ENCODE measurements at regions not wholly inside any gene's neighbourhood (a gene's known extent, or its start where the extent isn't known, plus 50 kb on each side); places are given as distances from the start of the nearest gene placed in this dataset.

DNA sequence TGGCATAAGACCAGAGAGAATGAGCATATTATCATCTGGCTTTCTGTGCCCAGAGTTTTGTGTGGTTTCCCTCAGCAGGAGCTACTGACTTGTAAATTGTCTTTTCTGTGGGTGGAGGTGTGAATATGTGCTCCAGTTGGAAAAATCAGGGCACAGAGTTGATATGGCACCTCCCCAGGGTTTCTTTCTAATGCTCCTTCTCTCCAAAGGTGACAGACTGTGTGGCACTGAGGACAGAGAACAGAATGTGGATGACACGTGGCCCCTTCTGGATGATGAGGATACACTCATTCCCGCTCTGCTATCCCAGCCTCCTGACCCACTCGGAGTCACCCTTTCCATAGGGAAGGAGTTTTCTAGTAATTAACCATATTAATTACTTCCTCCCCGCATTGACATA is 221.0 kb downstream of the ICE1 start:
- no peaks in the 10 kb centered on the region for H3K9me3 ChIP-seq
- intact Hi-C loops (cut with DNase I), result no loop called here
- DNase-seq (ENCODE audit: low spot score), result no peak
- no peaks in the 10 kb centered on the region for H3K4me1 ChIP-seq (replicated peaks)
- no peaks in the 10 kb centered on the region for H3K36me3 ChIP-seq
- H3K4me3 ChIP-seq, result no peak overlapping the region
- no peaks in the 10 kb centered on the region for H3K27me3 ChIP-seq (replicated peaks; ENCODE audit: insufficient read depth)
- WGBS, result 91% methylated on average over 4 of the region's 4 CpGs
- TF ChIP-seq POLR2A (IDR thresholded peaks at IDR 0.05), result no peak
- no peak overlapping the region for H3K27ac ChIP-seq

DNA sequence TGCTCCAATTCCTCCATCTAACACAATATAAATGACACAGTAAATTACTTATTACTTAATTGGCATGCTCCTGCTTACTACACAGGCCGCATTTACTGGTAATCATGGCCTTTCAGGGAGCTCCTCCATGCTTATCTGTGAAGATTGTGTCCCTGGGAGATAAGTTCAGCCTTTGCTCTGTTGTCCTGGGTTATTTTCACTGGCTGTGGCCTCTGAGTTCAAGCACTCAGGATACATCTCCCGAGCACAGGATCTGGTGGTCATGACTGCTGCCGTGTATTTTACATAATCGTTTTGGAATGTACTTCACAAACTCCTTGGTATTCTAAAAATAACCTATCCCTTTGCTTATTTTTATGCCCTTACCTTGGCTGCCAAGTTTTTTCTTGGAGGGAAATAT is 215.7 kb downstream of the ICE1 start:
- H3K36me3 ChIP-seq, result no peaks in the 10 kb centered on the region
- 51% methylated on average over 4 of the region's 4 CpGs for WGBS
- H3K4me1 ChIP-seq (replicated peaks), result no peaks in the 10 kb centered on the region
- no peak overlapping the region for H3K4me3 ChIP-seq
- H3K27me3 ChIP-seq (replicated peaks; ENCODE audit: insufficient read depth), result no peaks in the 10 kb centered on the region
- no peaks in the 10 kb centered on the region for H3K9me3 ChIP-seq
- TF ChIP-seq POLR2A (IDR thresholded peaks at IDR 0.05), result no peak
- TF ChIP-seq POLR2AphosphoS5 (IDR thresholded peaks at IDR 0.05), result peak; percentile 16
- H3K27ac ChIP-seq, result no peak overlapping the region
- DNase-seq (ENCODE audit: low spot score), result no peak
- intact Hi-C loops (cut with DNase I), result no loop called here

DNA sequence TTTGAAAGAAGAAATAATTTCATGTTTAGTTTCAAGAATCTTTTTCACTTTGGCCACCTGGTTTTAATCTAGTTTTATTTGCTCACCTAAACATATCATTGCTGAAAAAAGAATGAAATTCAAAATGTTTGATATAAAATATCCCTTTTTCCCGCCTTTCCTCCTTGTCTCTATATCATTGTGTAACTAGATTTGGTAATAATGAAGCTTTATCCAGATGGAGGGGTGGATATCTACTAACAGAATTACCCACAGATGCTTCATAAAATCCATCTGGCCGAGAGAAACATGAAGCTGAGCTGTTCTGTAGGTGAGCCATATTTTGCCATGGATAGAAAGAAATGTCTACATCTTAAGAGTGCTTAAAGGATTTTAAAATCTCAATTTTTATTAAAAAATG is 214.7 kb downstream of the ICE1 start:
- no peak overlapping the region for H3K27ac ChIP-seq
- intact Hi-C loops (cut with DNase I), result no loop called here

DNA sequence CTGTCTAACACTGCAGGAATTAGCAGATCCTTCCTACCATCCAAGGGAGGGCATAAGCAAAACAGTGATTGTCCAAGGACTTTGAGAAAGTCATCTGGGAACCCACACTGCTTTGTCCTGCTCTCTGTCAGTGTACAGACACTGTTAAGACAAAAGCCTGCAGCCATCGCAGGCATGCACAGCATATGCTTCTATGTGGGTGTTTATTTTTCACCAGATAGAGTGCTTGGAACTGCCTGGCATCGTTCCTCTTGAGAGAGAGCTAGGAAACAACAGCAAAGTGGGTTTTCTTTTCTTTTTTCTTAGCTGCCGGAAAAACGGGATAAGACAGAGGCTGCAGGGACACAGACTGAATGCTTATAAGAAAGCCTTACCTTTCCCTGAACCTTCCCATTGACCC is 212.3 kb downstream of the ICE1 start:
- intact Hi-C loops (cut with DNase I), result no loop called here
- Histone ChIP-seq H3K4me1 (replicated peaks) (no peaks in the 10 kb centered on the region), H3K27ac (no peak overlapping the region), H3K36me3 (no peaks in the 10 kb centered on the region), H3K9me3 (no peaks in the 10 kb centered on the region), H3K27me3 (replicated peaks; ENCODE audit: insufficient read depth) (no peaks in the 10 kb centered on the region), H3K4me3 (no peak overlapping the region)
- WGBS, result 65% methylated on average over 4 of the region's 4 CpGs
- DNase-seq (ENCODE audit: low spot score), result no peak
- TF ChIP-seq POLR2AphosphoS5 (IDR thresholded peaks at IDR 0.05) (no peak), POLR2A (IDR thresholded peaks at IDR 0.05) (no peak)
- TF ChIP-seq, protein P1, sequence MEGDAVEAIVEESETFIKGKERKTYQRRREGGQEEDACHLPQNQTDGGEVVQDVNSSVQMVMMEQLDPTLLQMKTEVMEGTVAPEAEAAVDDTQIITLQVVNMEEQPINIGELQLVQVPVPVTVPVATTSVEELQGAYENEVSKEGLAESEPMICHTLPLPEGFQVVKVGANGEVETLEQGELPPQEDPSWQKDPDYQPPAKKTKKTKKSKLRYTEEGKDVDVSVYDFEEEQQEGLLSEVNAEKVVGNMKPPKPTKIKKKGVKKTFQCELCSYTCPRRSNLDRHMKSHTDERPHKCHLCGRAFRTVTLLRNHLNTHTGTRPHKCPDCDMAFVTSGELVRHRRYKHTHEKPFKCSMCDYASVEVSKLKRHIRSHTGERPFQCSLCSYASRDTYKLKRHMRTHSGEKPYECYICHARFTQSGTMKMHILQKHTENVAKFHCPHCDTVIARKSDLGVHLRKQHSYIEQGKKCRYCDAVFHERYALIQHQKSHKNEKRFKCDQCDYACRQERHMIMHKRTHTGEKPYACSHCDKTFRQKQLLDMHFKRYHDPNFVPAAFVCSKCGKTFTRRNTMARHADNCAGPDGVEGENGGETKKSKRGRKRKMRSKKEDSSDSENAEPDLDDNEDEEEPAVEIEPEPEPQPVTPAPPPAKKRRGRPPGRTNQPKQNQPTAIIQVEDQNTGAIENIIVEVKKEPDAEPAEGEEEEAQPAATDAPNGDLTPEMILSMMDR (IDR thresholded peaks at IDR 0.05), result no peak

More for the DNA sequence above, 214.7 kb downstream of the ICE1 start:
- Histone ChIP-seq H3K4me3 (no peak overlapping the region), H3K36me3 (no peaks in the 10 kb centered on the region), H3K4me1 (replicated peaks) (no peaks in the 10 kb centered on the region), H3K9me3 (no peaks in the 10 kb centered on the region), H3K27me3 (replicated peaks; ENCODE audit: insufficient read depth) (no peaks in the 10 kb centered on the region)
- TF ChIP-seq POLR2A (IDR thresholded peaks at IDR 0.05), result no peak
- no peak for TF ChIP-seq POLR2AphosphoS5 (IDR thresholded peaks at IDR 0.05)
- TF ChIP-seq, protein P1 (IDR thresholded peaks at IDR 0.05), result no peak
- no peak for DNase-seq (ENCODE audit: low spot score)
- 38% methylated on average over 2 of the region's 2 CpGs for WGBS

DNA sequence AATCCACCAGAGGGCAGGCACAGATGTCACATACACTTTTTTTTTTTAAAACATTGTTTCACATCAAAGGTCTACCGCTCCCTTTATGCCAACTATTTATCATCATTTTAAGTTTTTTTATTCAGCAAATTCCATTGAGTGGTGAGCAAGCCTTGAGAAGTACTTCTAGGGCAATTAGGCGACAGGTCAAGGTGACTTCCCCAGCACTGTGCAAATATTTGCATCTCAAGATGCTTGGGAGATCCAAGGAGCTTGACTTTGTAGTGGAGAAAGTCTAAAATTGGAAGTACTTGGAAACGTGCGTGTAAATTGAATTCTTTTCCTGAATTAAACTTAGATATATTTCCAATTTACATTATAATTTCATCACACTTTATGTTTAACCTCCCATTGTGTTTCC is 211.1 kb downstream of the ICE1 start:
- whole genome bisulfite sequencing, result 72% methylated on average over 4 of the region's 4 CpGs
- Histone ChIP-seq H3K36me3 (no peaks in the 10 kb centered on the region), H3K4me1 (replicated peaks) (no peaks in the 10 kb centered on the region), H3K27me3 (replicated peaks; ENCODE audit: insufficient read depth) (no peaks in the 10 kb centered on the region), H3K27ac (no peak overlapping the region), H3K4me3 (no peak overlapping the region), H3K9me3 (no peaks in the 10 kb centered on the region)
- intact Hi-C loops (cut with DNase I), result no loop called here
- DNase-seq (ENCODE audit: low spot score), result no peak
- TF ChIP-seq POLR2AphosphoS5 (IDR thresholded peaks at IDR 0.05) (no peak), POLR2A (IDR thresholded peaks at IDR 0.05) (no peak)
- TF ChIP-seq, protein P1 (IDR thresholded peaks at IDR 0.05), result no peak

DNA sequence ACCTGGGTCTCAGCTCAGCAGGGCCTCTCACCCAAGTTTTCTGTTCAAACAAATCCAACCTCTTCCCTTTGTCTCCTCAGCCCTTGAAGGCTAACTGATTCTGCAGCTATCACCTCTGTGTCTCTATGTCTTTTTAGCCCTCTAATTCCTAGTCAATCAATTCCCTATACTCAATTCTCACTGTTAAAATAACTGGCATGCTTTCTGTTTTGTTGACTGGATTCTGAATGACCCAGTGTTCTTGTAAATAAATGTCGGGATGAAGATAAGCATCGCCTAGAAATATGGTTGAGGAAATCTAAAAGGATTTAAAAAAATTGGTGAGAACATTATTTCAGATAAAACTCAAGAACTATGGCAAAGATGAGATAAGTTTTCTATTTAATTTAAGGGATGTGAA is 210.2 kb downstream of the ICE1 start:
- intact Hi-C loops (cut with DNase I), result no loop called here
- TF ChIP-seq POLR2AphosphoS5 (IDR thresholded peaks at IDR 0.05) (no peak), POLR2A (IDR thresholded peaks at IDR 0.05) (no peak)
- TF ChIP-seq, protein P1 (IDR thresholded peaks at IDR 0.05), result no peak
- 89% methylated on average over 2 of the region's 2 CpGs for WGBS
- no peaks in the 10 kb centered on the region for H3K27me3 ChIP-seq (replicated peaks; ENCODE audit: insufficient read depth)
- no peak overlapping the region for H3K27ac ChIP-seq
- H3K36me3 ChIP-seq, result no peaks in the 10 kb centered on the region
- H3K4me3 ChIP-seq, result no peak overlapping the region
- H3K4me1 ChIP-seq (replicated peaks), result no peaks in the 10 kb centered on the region
- no peak for DNase-seq (ENCODE audit: low spot score)
- no peaks in the 10 kb centered on the region for H3K9me3 ChIP-seq
